Fibroblast of upper back skin (primary cell): ENCODE measurements at regions not wholly inside any gene's neighbourhood (a gene's known extent, or its start where the extent isn't known, plus 50 kb on each side); places are given as distances from the start of the nearest gene placed in this dataset.

Source experiments
- DNase-seq: peaks from one replicate; pipeline ENCODE4 v3.0.0-alpha.2; 2013

DNA sequence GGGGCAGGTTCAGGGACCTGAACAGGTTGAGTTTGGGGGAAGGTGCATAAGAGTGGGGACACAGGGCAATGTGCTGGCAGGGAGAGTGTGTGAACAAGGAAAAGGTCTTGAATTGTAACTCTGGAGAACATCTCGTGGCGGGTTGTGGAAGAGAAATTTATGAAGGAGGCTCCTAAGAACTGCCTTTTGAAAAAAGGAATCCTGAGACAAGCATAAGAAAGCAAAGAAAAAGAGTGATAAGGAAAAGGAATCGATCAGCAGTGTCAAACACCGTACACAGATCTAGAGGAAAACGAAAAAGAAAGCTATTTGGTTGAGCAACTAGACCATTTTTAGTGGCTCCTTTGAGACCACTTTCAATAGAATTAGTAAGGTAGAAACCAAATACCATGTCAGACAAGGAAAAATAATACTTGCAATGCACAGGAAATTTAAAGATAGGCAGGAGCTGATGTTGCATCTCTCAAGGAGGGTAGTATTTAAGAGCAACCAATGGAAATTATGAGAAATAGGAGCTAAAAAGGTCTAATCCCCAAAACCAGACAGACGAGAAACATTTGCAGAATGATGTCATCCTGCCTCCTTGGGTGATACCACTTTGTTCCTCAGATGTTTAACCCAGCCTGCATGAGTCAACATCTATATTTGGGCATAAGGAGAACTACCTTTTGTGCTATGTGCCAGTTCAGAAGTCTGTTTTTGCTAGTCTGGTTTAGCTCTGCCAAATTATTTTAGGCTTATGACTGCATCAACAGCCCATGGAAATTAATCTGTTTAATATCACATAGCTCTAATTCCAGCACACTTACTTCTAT, 64.5 kb upstream of the STK38L start:
- peak; percentile 99 for DNase-seq

DNA sequence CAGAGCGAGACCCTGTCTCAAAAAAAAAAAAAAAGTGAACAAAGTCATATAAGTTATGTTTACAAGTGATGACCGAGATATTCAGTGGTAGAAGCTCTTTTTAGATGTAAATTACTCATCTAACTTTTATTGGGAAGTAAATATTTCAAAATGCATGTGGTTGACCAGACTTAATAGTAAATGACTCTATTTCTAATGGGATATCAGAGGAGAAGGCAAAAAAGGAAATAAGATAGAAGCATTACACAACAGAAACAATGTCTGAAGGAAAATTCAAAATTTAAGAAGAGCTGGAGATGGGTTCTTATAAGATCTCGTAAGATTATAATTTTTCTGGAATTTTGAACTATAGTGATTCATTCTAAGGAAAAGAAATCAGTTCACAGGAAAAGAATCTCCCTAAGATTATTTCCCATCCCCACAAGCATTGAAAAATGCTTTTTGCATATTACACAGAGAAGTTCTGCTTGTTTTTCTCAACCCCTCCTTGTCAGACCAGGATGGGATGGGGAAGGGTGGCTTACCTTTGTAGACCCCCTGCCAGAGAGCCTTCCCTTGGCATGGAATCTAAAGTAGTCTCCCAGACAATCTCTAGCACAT, 63.1 kb upstream of the STK38L start:
- DNase-seq = peak; percentile 45

DNA sequence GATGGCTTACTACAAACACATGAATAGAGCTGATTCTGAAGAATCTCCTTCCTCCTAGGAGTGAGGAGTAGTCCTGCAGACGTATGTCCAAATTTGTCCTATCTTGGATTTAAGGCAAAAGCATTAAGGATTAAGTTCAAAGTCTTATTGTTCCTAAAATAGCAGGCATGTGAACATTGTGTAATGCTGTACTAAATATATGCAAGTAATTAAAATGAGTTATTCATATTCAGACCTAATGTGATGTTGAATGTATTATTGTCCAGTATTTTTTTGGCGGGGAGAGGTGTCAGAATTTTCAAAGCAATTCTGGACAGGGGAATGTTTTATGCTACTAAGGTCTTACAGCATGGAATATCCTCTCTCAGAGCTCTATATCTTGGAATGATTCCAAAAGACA, 60.7 kb upstream of the STK38L start:
- no peak for DNase-seq

DNA sequence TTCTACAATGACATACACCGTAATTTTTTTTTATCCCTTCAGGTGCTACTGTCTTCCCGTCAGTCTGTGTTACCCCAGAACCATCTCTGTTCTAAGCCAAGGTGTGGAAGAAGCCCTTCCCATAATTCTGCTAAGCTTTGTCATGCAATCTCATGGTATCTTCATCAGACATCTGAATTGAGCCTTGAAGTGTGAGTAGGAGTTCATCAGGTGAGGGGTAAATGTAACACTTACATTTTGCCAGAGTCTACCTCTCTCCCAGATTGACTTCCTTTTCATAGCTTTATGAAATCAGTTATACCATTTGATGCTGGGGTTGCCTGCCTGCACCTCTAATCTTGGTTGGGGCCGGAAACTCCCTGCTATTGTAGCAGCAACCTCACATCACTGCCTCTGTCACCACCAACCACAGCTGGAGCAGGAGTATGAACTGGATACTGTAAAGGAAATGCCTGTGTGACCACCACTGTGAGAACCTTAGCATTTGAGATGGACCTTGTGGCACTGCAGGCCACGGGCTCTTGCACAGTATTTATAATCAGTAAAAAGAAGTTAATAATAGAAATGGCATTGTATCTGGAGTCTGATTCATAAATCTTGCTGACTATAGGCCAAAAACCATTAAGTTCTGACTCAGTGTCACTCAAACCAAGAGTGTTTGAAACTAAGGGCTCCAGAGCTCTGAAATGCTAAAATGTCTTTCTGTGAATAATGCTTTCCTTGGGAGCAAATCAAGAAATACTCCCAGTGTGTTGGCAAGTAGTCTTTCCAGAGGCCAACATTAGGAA, 58.7 kb upstream of the STK38L start:
- DNase-seq = peak; percentile 90

DNA sequence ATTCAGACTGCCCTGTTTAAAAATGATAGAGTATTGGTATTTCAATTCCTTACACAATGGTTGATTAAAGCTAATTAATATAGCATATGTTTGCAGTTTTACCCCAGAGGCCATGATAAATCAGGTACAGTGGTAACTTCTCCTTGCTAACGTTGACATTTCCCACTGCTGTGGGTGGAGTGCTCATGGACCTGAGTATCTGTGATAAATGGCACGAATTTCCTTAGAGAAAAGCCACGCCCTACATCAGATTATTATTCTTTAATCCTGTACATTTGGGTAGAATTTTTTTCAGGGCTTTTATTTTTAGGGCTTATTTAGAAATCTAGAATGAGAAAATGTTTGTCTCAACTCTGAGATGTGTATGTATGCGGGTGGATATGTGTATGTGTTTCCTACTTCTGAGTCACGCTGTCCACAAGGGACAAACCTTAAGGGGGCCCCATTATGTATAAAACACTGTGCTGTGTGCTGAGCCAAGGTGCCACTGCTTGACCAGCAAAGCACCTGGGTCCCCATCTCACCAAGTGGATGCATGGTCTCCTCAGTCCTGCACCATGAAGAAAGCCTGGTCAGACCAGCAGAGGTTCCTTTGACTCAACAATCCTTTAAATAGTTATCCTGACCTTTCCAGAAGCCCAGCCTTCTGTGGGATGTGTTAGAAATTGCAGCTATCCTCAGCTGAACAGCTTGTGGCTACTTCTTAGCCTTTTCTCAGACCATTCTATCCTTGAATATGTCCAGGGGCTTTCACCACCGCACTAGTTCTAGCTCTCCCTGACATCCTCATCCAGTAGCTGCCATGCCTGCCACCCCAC, 57.9 kb upstream of the STK38L start:
- DNase-seq = no peak

DNA sequence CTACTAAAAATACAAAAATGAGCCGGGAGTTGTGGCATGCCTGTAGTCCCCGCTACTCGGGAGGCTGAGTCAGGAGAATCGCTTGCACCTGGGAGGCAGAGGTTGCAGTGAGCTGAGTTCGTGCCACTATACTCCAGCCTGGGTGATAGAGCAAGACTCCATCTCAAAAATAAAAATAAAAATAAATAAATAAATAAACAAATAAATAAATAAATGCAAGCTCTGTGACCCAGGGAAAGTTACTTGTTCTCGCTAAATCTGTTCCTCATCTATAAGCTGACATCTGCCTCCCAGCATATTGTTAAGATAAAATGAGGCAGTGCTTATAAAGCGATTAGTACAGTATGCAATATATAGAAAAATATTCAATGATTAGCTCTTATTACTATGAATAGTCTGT, 56.4 kb upstream of the STK38L start:
- DNase-seq = no peak

DNA sequence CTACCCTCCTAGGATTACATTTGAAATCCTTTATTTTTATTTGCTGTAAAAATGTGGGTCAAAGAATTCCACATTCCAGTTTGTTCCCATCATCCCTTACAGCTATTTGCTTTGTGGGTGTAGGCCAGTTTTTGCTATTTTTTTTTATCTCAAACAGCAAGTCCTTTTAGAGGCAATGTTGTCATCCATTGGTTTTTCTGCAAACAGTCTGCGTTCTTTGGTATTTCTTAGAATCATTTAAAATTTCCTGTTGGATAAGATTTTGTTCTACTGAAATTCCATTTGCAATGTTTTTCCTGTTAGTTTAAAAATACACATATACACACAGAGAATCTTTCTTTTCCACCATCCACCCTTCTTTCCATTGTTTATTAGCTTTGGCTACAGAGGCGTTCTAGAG, 53.3 kb upstream of the STK38L start:
- peak; percentile 72 for DNase-seq

DNA sequence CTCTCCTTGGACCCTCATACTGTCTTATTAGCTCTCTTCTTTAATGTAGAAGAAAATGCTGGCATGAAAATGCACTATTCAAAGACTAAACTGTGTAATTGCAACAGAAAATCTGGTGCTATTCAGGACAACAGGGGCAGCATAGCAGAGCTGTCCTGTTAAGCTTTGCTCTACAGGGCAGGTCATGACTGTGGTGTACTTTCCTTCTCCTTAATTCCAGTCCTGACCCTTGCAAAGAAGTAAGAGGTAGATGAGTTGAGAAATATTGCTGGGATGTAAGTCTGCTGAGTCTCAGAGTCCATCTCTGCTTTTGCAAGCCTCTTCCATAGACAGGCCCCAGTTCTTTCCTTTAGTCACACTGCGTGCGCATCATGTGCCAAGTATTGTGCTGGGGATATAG, 52.6 kb upstream of the STK38L start:
- no peak for DNase-seq

DNA sequence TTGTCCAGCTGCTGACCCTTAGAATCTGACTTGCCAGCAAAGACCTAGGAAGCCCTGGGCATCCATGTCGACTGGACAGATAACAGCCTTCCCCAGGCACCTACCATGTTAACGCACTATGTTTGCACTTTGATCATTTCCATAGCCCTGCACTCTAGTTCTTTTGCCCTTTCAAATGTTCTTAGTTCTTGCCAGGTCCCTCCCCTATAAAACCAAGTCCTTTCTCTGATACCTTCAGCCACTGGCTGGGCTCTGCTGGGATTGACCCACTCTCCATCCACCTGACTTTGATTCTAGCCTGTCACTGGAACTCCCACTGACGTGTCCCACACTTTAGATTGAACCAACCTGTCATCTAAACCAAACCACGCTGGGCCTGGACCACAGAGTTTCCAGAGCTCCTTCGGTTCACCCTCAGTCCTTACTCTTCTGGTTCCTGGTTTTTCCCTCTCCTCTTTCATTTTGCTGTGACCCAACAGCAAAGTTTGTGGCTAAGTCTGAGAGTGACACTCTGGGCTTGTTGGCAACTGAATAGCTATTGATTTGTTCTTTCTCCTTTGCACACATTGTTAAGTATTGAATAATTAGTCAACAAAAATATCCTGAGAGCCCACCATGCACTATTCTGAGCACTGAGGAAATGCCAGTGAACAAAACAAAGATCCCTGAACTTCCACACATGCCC, 51.8 kb upstream of the STK38L start:
- no peak for DNase-seq

DNA sequence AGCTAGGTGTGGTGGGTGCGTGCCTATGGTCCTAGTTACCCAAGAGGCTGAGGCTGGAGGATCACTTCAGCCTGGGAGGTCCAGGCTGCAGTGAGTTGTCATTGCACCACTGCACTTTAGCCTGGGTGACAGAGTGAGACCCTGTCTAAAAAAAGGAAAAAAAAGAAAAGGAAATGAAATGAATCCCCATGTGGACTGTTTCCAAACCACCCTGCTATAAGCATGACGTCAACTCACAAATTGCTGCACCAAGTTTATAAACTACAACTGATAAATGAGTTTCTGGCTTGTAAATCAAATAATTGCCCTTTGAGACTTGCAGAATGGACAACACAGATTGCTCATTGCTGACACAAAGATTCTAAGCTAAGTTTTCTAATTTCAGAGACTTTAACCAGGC, 51.0 kb upstream of the STK38L start:
- DNase-seq = peak; percentile 86

DNA sequence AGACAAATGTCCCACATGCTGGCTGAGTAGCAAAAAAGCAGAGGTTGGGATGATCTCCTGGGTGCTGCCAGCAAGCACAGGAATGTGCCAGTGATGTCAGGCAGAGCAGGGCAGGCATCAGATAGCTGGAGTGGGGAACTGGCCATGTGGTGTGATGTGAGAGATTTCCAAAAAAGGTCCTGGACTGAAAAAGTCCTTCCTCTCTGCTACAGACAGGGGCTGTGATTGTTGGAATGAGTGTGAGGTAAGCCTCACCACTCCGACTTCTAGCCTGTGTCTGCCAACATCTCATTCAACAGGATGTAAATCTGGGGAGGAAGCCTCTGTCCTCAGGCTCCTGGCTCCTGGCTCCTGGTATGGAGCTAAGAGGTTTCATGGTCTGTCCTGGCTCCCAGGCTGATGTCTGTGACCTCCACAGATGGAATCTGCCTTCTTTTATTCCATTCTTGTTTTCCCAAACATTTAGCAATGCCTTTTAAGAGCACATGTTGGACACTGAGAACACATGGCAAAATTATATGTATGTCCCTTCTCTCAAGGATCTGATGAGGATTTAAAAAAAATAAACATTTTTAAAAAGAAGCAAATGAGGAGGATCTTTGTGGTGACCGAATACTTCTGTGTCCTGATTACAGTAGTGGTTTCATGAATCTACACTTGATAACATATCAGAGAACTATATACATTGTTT, 50.1 kb upstream of the STK38L start:
- DNase-seq = peak; percentile 94
